H9 (cell line): ENCODE measurements at regions not wholly inside any gene's neighbourhood (a gene's known extent, or its start where the extent isn't known, plus 50 kb on each side); places are given as distances from the start of the nearest gene placed in this dataset.

Source experiments
- DNase-seq: peaks from one replicate; pipeline ENCODE4 v3.0.0-alpha.2; 2017
- H2AFZ ChIP-seq: one replicate; pipeline ENCODE4 v1.6.1; 2013; ENCODE audit warnings: mild to moderate bottlenecking, low read length, control low read depth, moderate library complexity
- H2AK5ac ChIP-seq: 2 replicates; pipeline ENCODE4 v1.6.1; 2013; ENCODE audit warnings: low read length, control low read depth, mixed read lengths; ENCODE audit not compliant: insufficient read length
- H2BK120ac ChIP-seq: one replicate; pipeline ENCODE4 v1.6.1; 2013; ENCODE audit warnings: low read depth, mild to moderate bottlenecking, low read length, control low read depth, inconsistent platforms; ENCODE audit not compliant: poor library complexity, severe bottlenecking
- H2BK12ac ChIP-seq: 2 replicates; pipeline ENCODE4 v1.6.1; 2013; ENCODE audit warnings: low read length, control low read depth, mixed read lengths, low read depth; ENCODE audit not compliant: insufficient read length
- H2BK15ac ChIP-seq: 2 replicates; pipeline ENCODE4 v1.6.1; 2013; ENCODE audit warnings: low read depth, low read length, control low read depth
- H2BK20ac ChIP-seq: one replicate; pipeline ENCODE4 v1.6.1; 2013; ENCODE audit warnings: low read depth, mild to moderate bottlenecking, low read length, control low read depth, inconsistent platforms; ENCODE audit not compliant: poor library complexity, severe bottlenecking
- H2BK5ac ChIP-seq: 2 replicates; pipeline ENCODE4 v1.6.1; 2013; ENCODE audit warnings: low read length, control low read depth, mixed read lengths; ENCODE audit not compliant: insufficient read length
- H3K14ac ChIP-seq: 2 replicates; pipeline ENCODE4 v1.6.1; 2013; ENCODE audit warnings: low read length, control low read depth; ENCODE audit not compliant: insufficient read depth
- H3K18ac ChIP-seq: 2 replicates; pipeline ENCODE4 v1.6.1; 2013; ENCODE audit warnings: low read depth, mild to moderate bottlenecking, mixed read lengths, low read length, control low read depth; ENCODE audit not compliant: insufficient read length
- H3K23ac ChIP-seq: 2 replicates; pipeline ENCODE4 v1.6.1; 2013; ENCODE audit warnings: low read length, control low read depth, mixed read lengths, low read depth; ENCODE audit not compliant: insufficient read length
- H3K23me2 ChIP-seq: 2 replicates; pipeline ENCODE4 v1.6.1; 2013; ENCODE audit warnings: low read depth, mild to moderate bottlenecking, mixed read lengths, low read length, control low read depth; ENCODE audit not compliant: insufficient read length, poor library complexity, severe bottlenecking
- H3K27ac ChIP-seq: 2 replicates; pipeline ENCODE4 v1.5.1; 2013; ENCODE audit warnings: low read length, control low read depth, mixed read lengths, low read depth; ENCODE audit not compliant: insufficient read length
- H3K27me3 ChIP-seq: 2 replicates; pipeline ENCODE4 v1.6.1; 2013; ENCODE audit warnings: low read length, control low read depth, inconsistent platforms; ENCODE audit not compliant: insufficient read depth
- H3K4ac ChIP-seq: 2 replicates; pipeline ENCODE4 v1.6.1; 2013; ENCODE audit warnings: low read depth, mild to moderate bottlenecking, control low read depth, inconsistent platforms, low read length, moderate library complexity
- H3K4me1 ChIP-seq: 2 replicates; pipeline ENCODE4 v1.6.1; 2013; ENCODE audit warnings: low read length, control low read depth, inconsistent platforms; ENCODE audit not compliant: insufficient read depth
- H3K4me2 ChIP-seq: 2 replicates; pipeline ENCODE4 v1.6.1; 2013; ENCODE audit warnings: low read length, control low read depth, mixed read lengths; ENCODE audit not compliant: insufficient read length, insufficient read depth
- H3K56ac ChIP-seq: 2 replicates; pipeline ENCODE4 v1.6.1; 2013; ENCODE audit warnings: low read depth, mild to moderate bottlenecking, mixed read lengths, low read length, control low read depth; ENCODE audit not compliant: insufficient read length
- H3K79me1 ChIP-seq: 2 replicates; pipeline ENCODE4 v1.6.1; 2013; ENCODE audit warnings: low read depth, mild to moderate bottlenecking, moderate library complexity, low read length, control low read depth, inconsistent platforms; ENCODE audit not compliant: insufficient read depth, poor library complexity, severe bottlenecking
- H3K79me2 ChIP-seq: 2 replicates; pipeline ENCODE4 v1.6.1; 2013; ENCODE audit warnings: low read length, control low read depth, inconsistent platforms; ENCODE audit not compliant: insufficient read depth
- H3K9ac ChIP-seq: 2 replicates; pipeline ENCODE4 v1.6.1; 2013; ENCODE audit warnings: low read length, control low read depth, mixed read lengths; ENCODE audit not compliant: insufficient read length; ENCODE audit errors: extremely low read depth
- H3K9me3 ChIP-seq: one replicate; pipeline ENCODE4 v1.6.1; 2013; ENCODE audit warnings: low read depth, low read length, inconsistent platforms; ENCODE audit not compliant: control insufficient read depth
- H3T11ph ChIP-seq: one replicate; pipeline ENCODE4 v1.6.1; 2013; ENCODE audit warnings: mild to moderate bottlenecking, low read length, control low read depth, inconsistent platforms
- H4K20me1 ChIP-seq: one replicate; pipeline ENCODE4 v1.6.1; 2013; ENCODE audit not compliant: control insufficient read depth, insufficient read length, insufficient read depth
- H4K5ac ChIP-seq: 2 replicates; pipeline ENCODE4 v1.6.1; 2013; ENCODE audit warnings: low read depth, mild to moderate bottlenecking, mixed read lengths, low read length, control low read depth; ENCODE audit not compliant: insufficient read length
- H4K8ac ChIP-seq: replicated peaks from 2 replicates; pipeline ENCODE4 v1.6.1; 2013; ENCODE audit warnings: low read length, control low read depth, mixed read lengths, low read depth; ENCODE audit not compliant: insufficient read length
- H4K91ac ChIP-seq: 2 replicates; pipeline ENCODE4 v1.6.1; 2013; ENCODE audit warnings: low read depth, mild to moderate bottlenecking, moderate library complexity, mixed read lengths, low read length, control low read depth; ENCODE audit not compliant: insufficient read length
- H3K27ac Mint-ChIP-seq, 3 experiments: 2 replicates in 2 of 3; 3 replicates in 1 of 3; pipeline ENCODE4 v1.8.0; 2020 to 2021; ENCODE audit warnings: mixed read lengths in 3 of 3, mild to moderate bottlenecking in 1 of 3, moderate library complexity in 1 of 3
- H3K27me3 Mint-ChIP-seq: 2 replicates; pipeline ENCODE4 v1.8.0; 2021; ENCODE audit warnings: low read depth, mild to moderate bottlenecking, moderate library complexity, mixed read lengths
- H3K36me3 Mint-ChIP-seq, 3 experiments: 2 replicates in 2 of 3; 3 replicates in 1 of 3; pipeline ENCODE4 v1.8.0; 2020 to 2021; ENCODE audit warnings: low read depth in 3 of 3, mixed read lengths in 3 of 3; ENCODE audit not compliant: insufficient read depth in 1 of 3
- H3K4me1 Mint-ChIP-seq, 2 experiments: 2 replicates each; pipeline ENCODE4 v1.8.0; 2020; ENCODE audit warnings: mixed read lengths in 2 of 2
- H3K4me3 Mint-ChIP-seq, 2 experiments: 2 replicates in 1 of 2; 3 replicates in 1 of 2; pipeline ENCODE4 v1.8.0; 2020 to 2021; ENCODE audit warnings: mild to moderate bottlenecking in 2 of 2, mixed read lengths in 2 of 2, moderate library complexity in 1 of 2
- H3K9me3 Mint-ChIP-seq, 2 experiments: 2 replicates in 1 of 2; 3 replicates in 1 of 2; pipeline ENCODE4 v1.8.0; 2020; ENCODE audit warnings: mild to moderate bottlenecking in 2 of 2, mixed read lengths in 2 of 2, moderate library complexity in 1 of 2
- CTCF ChIP-seq: fragments of 200-600 bp; sonication (generic); conservative IDR thresholded peaks from 3 replicates; pipeline ENCODE4 v1.8.0; 2021; ENCODE audit warnings: antibody characterized with exemption, mild to moderate bottlenecking
- WGBS: extraction: QIAGEN DNeasy Blood & Tissue Kit; methylation state at CpG from one replicate; pipeline ENCODE4 v1.1.7; 2013; ENCODE audit warnings: missing lambda C conversion rate, low lambda C conversion rate, mixed read lengths; ENCODE audit not compliant: insufficient read length; ENCODE audit errors: extremely low coverage; 5-methylcytosine and 5-hydroxymethylcytosine counted together

GRCh38 chr2:15839426-15840124 is 100.8 kb upstream of the MYCN start:
- Histone ChIP-seq H3K56ac (no peak overlapping the region), H3K9ac (no peak overlapping the region), H3K23me2 (no peaks in the 10 kb centered on the region), H3K4me2 (no peak overlapping the region), H2BK12ac (no peak overlapping the region), H2BK15ac (no peak overlapping the region), H4K8ac (no peak overlapping the region), H2AFZ (no peak overlapping the region), H3K4ac (no peak overlapping the region), H3K9me3 (no peaks in the 10 kb centered on the region), H2AK5ac (no peak overlapping the region), H3K27ac (no peak overlapping the region), H3K79me2 (no peaks in the 10 kb centered on the region), H3K27me3 (no peaks in the 10 kb centered on the region), H3K18ac (no peak overlapping the region), H2BK120ac (no peak overlapping the region), H3K14ac (no peak overlapping the region), H2BK20ac (no peak overlapping the region), H3K4me1 (no peaks in the 10 kb centered on the region), H3T11ph (no peak overlapping the region), H4K5ac (no peak overlapping the region), H4K20me1 (no peaks in the 10 kb centered on the region), H2BK5ac (no peak overlapping the region), H3K79me1 (no peaks in the 10 kb centered on the region), H4K91ac (no peak overlapping the region), H3K23ac (no peak overlapping the region)
- WGBS = no CpG with 5 or more reads among the region's 9 CpGs
- H3K36me3 Mint-ChIP-seq = no peaks in the 10 kb centered on the region
- H3K4me3 Mint-ChIP-seq = no peak overlapping the region
- no peak for DNase-seq
- no peaks in the 10 kb centered on the region for H3K9me3 Mint-ChIP-seq
- no peak for TF ChIP-seq CTCF
- no peak overlapping the region for H3K27ac Mint-ChIP-seq
- peaks cover 0 to 4% of the 10 kb centered on the region in 2 experiments; a peak in 3 of 4 replicates for H3K4me1 Mint-ChIP-seq
- peaks cover 2% of the 10 kb centered on the region; the same call in 1 of the 2 replicates for H3K27me3 Mint-ChIP-seq
